ENCODE measurements at regions not wholly inside any gene's neighbourhood (a gene's known extent, or its start where the extent isn't known, plus 50 kb on each side); places are given as distances from the start of the nearest gene placed in this dataset.

DNA sequence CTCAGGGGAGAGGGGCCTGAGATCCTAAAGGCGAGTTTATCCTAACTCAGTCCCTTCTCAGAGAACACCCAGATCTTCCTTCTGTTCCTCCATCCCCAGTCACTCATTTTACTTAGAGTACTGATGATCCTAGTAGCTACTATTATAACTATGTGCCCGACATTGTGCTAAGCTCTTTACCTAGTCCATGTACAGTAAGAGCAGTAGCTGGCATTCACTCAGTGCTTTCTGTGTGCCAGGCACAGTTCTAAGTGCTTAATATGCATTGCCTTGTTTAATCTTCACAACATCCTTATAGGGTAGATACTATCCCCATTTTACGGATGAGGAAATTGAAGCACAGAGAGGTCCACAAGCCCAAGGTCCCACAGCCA, 58.3 kb downstream of the FRMPD3 start:
- TF ChIP-seq FOS (IDR thresholded peaks at IDR 0.05; ENCODE audit: low read depth, low read length), result no peak
- TF ChIP-seq, protein P1, sequence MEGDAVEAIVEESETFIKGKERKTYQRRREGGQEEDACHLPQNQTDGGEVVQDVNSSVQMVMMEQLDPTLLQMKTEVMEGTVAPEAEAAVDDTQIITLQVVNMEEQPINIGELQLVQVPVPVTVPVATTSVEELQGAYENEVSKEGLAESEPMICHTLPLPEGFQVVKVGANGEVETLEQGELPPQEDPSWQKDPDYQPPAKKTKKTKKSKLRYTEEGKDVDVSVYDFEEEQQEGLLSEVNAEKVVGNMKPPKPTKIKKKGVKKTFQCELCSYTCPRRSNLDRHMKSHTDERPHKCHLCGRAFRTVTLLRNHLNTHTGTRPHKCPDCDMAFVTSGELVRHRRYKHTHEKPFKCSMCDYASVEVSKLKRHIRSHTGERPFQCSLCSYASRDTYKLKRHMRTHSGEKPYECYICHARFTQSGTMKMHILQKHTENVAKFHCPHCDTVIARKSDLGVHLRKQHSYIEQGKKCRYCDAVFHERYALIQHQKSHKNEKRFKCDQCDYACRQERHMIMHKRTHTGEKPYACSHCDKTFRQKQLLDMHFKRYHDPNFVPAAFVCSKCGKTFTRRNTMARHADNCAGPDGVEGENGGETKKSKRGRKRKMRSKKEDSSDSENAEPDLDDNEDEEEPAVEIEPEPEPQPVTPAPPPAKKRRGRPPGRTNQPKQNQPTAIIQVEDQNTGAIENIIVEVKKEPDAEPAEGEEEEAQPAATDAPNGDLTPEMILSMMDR (conservative IDR thresholded peaks at IDR 0.05; ENCODE audit: low read depth, low read length), result no peak
- TF ChIP-seq RFX5 (IDR thresholded peaks at IDR 0.05; ENCODE audit: low read depth, low read length), result no peak
- no peak for TF ChIP-seq SMC3 (IDR thresholded peaks at IDR 0.05; ENCODE audit: low read depth, low read length)
- no peak for TF ChIP-seq MXI1 (IDR thresholded peaks at IDR 0.05; ENCODE audit: borderline replicate concordance, low read depth, low read length)
- no peak for TF ChIP-seq BHLHE40 (IDR thresholded peaks at IDR 0.05; ENCODE audit: low read depth, low read length)
- TF ChIP-seq POLR2A (IDR thresholded peaks at IDR 0.05; ENCODE audit: low read depth, low read length), result no peak
- TF ChIP-seq CEBPB (IDR thresholded peaks at IDR 0.05; ENCODE audit: low read depth, low read length), result no peak
- TF ChIP-seq CHD1 (IDR thresholded peaks at IDR 0.05; ENCODE audit: low read depth, low read length), result no peak
- no peak for TF ChIP-seq MAFK (IDR thresholded peaks at IDR 0.05; ENCODE audit: low read depth, low read length)
- TF ChIP-seq ELK1 (IDR thresholded peaks at IDR 0.05; ENCODE audit: borderline replicate concordance, low read depth, low read length), result no peak
- no peak for TF ChIP-seq RCOR1 (IDR thresholded peaks at IDR 0.05; ENCODE audit: insufficient replicate concordance, low read length)
- no peak for TF ChIP-seq USF2 (IDR thresholded peaks at IDR 0.05; ENCODE audit: low read depth, low read length)
- no peak for TF ChIP-seq RAD21 (IDR thresholded peaks at IDR 0.05; ENCODE audit: low read length)
